HG03354 (cell line): ENCODE measurements at regions not wholly inside any gene's neighbourhood (a gene's known extent, or its start where the extent isn't known, plus 50 kb on each side); places are given as distances from the start of the nearest gene placed in this dataset.
"Not testable (repeated sequence)": the region's sequence is repeated elsewhere in the genome, so short reads cannot be mapped to it uniquely, and the experiment has no call there.

Experiments
- ATAC-seq: cut with Tn5 transposase; IDR thresholded peaks from one replicate; pipeline ENCODE4 v1.9.1; 2021; ENCODE audit warnings: mild to moderate bottlenecking; ENCODE audit not compliant: unreplicated experiment, poor library complexity, severe bottlenecking

DNA sequence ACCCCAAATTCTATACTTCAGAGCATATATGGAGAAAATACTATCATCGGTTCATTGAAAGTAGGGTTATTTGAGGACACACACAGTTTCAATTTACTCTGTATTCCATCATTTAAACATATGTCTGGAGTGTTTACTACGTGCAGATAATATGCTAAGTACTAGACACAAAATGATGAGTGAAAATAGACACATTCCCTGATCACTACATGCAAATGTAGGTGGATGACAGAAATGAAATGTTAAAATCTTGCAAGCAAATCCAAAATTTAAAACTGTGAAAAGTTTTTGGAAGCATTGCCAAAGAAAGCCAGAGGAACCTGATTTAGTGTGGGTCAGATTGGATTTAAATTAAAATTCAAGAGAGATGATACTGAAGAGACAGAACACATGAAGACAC, 1106.6 kb downstream of the CBLN2 start:
- ATAC-seq: no peak

DNA sequence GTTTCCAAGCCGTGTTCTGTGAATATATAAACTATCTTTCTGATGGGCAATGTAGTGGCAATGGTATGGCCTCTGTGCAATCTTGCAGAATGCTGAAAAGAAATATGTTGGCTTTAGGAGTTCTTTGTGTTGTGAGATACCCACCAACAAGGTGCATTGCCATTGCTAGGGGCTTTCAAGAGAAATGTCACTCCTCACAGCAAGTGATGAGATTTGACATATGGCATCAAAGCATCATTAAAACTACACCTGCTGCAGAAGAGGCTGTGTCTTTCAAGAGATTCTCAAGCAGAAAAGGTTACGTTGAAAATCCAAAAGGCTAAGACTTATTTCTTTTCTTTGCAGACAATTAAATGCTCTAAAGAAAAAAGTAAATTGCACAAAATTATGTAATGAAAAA, 1110.8 kb downstream of the CBLN2 start:
- no peak for ATAC-seq

DNA sequence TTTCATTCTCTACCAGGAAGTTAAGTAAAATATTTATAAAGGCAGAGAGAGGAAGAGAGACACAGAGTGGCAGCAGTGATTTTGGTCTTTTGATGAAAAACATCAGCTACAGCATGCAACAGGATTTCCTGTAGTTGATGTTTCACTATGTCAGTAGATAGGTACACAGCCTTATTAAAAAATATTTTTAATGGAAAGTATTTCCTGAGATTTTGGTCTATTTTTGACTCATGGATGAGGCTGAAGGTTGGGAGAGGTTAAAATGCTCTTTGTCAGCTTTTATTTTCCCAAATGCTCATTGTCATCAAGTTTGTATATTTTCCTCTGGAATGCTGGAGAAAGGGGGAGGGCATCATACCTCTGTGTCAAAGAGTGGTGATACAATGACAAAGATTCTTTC, 1112.5 kb downstream of the CBLN2 start:
- ATAC-seq: no peak

DNA sequence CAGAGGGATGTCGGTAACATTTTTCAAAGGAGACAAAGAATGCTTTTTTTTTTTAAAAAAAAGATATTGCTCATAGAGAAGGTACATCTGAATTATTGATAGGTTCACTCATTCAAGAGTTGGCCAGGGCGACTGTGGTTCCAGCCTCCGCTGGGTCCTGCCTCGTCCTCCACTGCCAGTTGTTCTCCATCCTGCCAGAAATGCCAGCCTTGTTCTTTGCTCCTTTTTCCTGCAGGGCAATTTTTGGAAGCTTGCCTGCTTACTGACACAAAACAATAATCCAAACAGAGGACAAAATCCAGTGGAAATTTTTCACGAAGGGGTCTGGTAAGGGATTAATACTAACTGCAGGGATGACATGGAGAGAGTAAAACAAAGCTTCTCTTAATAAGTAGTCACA, 1113.0 kb downstream of the CBLN2 start:
- ATAC-seq: no peak

DNA sequence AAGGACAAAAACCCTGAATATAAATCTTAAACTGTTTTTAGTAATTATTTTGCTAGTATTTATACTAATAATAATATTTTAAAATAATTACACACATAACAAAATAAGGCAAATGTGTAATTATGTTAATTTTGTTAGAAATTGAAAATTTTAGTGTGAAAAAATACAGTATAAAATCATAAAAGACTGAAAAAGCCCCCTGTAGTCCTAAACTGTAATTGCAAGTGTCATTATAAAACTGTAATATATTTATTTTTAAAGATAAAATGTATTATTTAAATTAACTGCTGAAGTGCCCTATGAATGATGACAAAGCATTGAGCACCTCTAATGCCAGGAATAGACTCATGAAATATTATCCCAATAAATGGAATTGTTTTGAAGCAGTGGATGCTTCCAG, 1117.7 kb downstream of the CBLN2 start:
- ATAC-seq: no peak

DNA sequence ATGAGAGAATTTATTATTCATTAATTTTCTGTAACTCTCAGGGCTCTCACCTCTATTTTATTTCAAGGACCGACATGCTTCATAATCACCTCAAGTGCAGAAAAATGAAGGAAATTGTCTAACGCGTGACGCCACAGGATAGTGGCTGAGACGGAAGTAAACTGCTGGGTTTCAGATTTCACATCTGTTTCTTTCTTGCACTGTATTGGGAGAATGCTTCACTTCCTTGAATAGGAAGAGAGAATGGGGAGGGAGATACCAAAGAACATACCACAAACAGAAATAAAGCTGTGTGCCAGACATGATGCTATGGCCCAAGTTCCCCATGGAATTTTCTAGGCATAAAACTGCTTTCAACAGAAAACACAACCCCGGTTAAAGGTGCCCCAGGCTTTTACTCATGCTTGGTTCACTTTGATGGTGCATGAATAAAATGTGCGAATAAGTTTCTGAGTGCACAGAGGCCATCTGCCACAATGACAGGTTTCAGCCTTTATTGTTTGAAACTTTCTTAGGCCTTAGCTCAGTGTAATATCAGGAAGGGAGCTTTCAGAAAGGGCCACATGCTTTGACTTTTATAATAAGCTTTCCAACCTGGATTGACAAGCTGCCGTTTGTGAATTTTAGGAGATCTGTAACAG, 1116.4 kb downstream of the SOCS6 start:
- ATAC-seq: no peak

DNA sequence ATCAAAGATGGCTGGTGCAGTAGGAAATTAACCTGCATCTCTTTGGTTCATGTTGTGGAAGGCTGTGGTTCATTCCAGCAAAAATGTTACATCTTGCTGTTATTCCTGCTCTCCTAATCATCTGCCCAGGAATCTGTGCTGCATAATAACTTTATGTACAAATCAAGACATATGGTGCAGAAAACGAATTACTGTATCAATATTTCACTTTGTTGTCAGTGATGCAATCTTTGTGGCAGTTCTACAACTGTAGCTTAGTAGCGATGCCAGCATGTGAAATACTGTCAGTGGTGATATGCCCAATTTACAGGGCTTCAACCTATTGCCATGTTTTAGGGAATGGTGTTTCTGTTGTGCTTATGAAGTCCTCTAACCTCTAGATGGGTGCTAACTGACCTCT, 1114.7 kb downstream of the SOCS6 start:
- no peak for ATAC-seq

DNA sequence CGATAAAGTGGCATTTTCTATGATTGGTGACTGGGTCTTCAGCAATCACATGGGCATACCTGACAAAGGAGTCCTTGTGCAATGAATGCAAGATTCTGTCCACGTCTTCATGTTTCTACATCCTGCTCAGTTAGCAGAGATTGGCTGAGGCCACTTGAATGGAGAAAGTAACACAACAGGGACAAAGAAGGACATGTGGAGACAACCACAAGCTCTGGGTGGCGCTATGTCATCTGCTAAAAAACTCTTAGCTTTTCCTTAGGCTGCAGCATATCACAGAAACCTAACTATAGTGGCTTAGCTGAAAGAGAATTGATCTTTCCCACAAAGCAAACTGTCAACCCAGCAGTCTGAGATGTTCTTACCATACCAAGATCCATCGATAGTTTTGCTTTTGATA, 1109.7 kb downstream of the SOCS6 start:
- no peak for ATAC-seq

DNA sequence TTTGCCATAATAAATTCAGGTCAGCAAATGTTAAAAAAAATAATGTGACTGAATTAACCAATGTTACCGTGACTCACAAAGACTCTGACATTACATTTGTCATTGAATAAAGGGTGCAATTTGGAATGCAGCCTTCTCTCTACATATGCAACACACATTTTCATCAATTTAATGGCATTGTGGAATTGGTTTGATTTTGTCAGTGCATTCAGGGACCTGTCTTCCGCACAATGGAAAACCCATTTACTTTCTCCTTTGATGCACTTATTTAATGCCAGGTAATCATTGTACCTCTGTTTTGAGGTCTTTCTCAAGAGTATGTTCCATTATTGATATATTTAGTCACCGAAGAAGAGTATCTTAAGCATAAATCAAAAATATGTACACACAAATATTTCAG, 1099.3 kb downstream of the SOCS6 start:
- ATAC-seq: no peak

DNA sequence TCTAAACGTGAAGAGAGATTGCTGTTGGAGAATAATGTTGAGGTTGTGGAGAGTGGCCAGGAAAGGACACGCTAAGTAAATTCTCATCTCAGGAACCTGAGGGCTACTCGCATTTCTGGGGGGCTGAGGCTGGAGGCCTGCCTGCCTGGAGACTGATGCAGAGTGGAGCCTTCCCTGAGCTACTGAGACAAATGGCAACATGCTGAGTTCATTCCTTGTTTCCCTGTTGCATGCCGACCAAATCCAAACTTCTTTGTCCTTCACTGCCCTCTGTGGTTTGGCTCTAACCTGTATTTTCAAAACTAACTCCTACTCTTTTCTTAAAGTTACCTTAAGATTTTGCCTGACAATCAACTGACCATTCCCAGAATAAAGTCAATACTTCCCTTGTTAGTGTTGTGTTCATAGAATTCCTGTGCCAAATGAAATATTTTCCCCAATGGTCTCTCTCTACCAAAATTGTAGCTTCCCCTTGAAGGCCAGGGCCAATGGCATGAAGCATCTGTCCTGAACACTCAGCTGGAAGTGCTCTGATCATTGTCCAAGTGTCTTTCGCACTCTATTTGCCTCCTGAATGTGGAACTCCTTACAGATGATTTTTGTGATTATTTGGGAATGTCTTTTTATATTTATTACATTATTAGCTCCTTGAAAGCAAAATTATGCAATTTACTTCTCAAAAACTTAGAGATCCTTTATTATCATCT, 1085.6 kb downstream of the SOCS6 start:
- no peak for ATAC-seq

DNA sequence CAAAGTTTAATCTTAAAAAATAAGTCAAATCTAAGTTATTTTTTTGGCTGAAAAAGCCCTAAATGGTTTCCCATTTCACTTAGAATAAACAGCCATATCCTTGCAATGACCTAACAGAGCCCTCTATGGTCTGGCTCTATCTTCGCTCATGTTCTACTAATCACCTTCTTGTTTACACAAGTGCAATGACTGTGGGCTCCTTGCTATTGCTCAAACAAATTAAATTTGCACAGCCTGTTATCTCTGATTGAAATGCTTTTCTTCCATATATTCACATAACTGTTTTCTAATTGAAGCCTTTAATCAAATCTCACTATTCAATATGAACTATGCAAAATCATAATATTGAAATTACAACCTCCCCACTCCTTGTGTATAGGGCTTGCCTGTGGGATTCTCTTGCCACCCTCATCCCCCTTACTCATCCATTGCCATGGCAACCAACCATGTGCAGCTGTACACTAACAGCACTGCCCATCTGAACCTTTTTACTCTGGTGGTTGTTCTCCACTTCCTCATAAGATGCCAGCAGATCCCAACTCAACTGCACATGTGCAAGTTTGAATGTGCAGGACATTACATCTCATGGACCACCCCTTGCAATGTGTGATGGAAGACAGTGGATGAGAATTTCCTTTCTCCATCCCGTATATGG, 1083.2 kb downstream of the SOCS6 start:
- ATAC-seq: no peak

DNA sequence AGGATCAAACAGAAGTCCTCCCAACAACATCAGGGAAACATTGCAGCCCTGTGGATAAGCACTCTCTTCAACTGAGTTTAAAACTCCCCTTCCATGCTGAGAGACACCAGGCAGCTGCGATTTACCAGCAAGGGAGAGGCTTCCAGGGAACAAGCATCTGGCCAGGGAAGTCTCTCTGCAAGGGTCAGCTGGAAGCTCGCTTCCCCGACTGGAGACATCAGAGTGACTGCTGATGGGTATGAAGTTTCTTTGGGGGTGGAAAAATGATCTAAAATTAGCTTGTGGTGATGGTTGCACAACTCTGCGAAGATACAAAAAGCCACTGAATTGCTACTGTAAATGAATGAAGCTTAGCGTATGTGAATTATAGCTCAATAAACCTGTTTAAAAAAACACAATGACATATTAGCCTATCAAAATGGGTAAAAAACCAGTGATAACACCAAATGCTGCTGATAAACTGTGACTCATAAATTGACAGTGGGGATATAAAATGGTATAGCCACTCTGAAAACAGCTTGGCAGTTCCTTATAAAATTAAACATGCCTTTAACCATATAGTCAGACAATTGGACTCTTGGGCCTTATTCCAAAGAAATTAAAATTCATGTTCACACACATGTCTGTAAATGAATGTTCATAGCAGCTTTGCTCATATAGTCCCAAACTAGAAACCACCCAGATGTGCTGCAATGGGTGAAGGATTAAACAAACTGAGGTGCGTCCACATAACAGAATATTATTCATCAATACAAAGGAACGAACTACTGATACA, 1082.0 kb downstream of the SOCS6 start:
- no peak for ATAC-seq

DNA sequence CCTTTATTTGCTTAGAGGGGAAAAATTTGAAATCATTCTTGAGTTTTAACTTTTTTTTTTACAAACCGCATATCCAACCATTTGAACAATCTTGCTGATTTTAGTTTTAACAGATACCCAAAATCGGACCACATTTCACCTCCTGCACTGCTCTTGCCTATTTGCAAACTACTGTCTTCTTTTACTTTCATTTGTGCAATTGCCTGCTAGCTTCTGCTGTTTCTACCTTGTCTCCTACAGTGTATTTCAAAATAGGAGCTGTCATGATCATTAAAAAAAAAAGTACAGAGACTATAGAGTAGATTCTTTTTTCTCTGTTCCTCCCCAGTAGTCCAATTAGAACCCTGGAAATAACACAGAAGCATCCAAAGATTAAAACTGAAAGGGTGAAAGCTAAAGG, 1081.2 kb downstream of the SOCS6 start:
- no peak for ATAC-seq

DNA sequence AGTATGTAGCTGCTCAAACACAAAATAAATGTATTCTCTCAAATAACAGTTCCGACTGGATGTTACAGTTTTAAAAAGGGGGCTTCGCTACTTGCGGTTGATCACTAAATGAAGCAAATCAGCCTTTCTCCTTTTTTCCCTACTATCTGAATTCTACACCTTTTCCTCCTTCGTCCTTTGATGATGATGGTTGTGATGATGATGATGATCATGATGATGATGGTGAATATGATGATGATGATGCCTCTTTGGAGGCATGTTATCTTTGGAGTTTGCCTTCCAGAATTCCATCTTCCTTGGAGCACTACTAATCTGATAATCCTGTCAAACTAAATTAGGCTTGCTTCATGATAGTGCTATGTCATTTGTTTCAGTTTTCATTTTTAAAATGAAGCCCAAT, 1073.3 kb downstream of the SOCS6 start:
- ATAC-seq: no peak

DNA sequence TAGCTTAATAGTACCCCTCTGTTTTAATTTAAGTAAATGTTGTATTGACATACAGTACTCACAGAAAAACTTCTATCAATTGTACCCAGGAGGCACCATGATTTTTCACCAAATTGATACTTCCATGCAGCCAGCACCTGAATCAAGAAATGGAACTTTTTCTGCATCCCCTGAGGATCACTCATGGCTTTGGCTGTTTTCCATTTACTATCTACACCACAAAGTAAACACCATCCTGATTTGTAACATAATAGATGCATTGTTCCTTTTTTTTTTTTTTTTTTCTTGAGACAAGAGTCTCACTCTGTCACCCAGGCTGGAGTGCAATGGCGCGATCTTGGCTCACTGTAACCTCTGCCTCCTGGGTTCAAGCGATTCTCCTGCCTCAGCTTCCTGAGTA, 1066.8 kb downstream of the SOCS6 start:
- not testable (repeated sequence) for ATAC-seq

DNA sequence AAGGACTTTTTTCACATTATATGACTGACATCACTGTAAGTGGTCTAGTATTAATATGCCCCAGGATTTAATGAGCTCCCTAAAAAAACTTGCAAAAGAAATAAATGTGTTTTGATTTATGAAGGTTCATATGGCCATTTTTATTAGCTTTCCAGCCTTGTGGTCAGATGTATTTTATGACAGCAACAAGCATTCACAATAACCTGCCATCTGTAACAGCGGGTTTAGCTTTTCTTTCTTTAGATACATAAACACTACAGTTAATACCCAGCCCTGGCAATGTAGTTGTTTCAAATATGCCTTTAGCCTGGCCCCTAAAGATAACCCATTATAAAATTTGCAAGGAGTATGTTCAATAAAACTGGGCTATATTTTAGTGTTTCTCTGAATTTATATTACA, 1063.8 kb downstream of the SOCS6 start:
- ATAC-seq: no peak

DNA sequence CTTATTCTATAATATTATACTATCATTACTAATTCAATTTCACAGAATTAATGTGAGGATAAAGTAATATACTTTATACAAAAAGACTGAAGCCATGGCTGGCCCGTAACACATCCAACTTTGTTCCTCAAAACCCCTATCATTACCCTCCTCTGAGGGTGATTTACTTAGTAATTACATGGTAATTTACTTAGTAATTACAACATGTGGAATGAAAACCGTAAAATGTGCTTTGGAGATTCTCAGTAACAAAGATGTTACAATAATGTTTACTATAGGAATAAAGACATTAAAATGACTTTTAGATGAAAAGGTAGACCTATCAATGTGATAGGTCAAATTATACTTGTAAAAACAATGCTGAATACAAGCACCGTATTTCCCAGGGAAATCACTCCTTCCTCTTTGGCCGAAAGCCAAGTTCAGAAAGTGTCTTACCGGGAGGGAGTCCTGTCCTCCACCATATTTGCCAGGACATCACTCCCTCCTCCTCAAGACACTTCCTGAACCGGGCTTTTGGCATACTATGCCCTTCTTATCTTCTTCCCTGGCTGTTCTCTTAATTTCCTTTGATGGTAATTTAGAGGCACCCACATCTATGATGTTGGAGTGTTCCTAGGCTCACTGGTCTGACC, 1047.8 kb downstream of the SOCS6 start:
- ATAC-seq: no peak

DNA sequence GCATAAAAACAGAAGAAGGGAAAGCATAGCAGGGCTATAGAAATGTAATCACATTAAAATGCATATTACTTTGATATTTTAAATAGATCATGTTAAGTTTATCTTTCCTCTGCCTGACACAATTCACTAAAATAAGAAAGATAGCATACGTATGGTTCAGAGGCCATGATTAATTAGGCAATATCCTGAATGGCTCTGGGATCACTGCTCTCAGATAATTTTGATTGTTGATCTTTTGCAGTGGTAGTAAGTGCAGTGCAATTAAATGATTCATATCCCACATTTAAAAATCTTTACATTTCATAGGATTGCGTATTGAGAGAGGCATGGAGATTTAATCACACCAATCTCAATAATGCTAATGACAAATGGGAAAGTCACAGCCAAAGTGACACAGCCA, 1040.7 kb downstream of the SOCS6 start:
- ATAC-seq: no peak

DNA sequence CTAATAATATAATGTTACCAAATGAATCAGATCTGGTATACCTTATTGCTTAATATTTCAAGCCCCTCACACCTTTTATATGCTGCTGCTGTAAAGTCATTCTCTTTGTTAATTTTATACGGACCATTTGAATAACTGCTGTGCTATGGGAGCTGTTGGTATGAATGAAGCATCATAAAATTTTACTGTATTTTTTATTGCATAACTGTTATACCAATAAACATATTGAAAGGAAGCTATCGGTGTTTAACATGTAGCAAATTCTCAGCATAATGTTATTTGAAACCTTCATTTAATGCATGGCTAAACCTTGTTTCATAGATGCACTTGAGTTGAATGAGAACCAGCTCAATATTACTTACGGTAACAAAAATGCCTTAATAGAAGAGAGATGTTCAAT, 1040.3 kb downstream of the SOCS6 start:
- ATAC-seq: no peak

DNA sequence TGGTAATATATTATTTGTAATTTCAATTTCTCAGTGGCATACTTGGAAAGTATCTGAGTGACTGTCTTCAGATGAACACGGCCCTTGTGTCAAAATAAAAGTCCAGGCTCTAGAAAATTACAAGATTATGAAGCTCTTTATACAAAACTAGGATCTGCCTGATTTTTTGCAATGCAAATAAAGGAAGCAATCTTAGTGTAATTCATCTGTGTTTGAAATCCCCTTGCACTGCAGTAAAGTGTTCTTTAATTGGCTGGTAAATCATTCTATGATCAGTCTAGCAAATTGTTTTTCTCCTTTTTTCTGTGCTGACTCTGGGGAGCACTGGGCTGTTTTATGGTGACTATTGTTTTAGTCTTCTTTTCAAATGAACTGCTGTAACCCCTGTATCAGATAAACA, 1039.0 kb downstream of the SOCS6 start:
- ATAC-seq: no peak
